Brain microvascular endothelial cell (primary cell): ENCODE measurements at regions not wholly inside any gene's neighbourhood (a gene's known extent, or its start where the extent isn't known, plus 50 kb on each side); places are given as distances from the start of the nearest gene placed in this dataset.

Experiments
- DNase-seq: peaks from one replicate; pipeline ENCODE4 v3.0.0-alpha.2; 2020
- H3K27ac ChIP-seq: fragments of 250-450 bp; sonication (Bioruptor Pico); 2 replicates; pipeline ENCODE4 v1.5.1; 2020; ENCODE audit warnings: mild to moderate bottlenecking, moderate library complexity
- H3K27me3 ChIP-seq: fragments of 250-450 bp; sonication (Bioruptor Pico); replicated peaks from 2 replicates; pipeline ENCODE4 v1.5.1; 2020; ENCODE audit warnings: mild to moderate bottlenecking
- H3K36me3 ChIP-seq: fragments of 250-450 bp; sonication (Bioruptor Pico); replicated peaks from 2 replicates; pipeline ENCODE4 v1.5.1; 2020; ENCODE audit warnings: mild to moderate bottlenecking
- H3K4me3 ChIP-seq: 2 replicates; pipeline ENCODE4 v1.5.1; 2011; ENCODE audit warnings: low read depth, mild to moderate bottlenecking, control low read depth, low read length, moderate library complexity
- CTCF ChIP-seq: IDR thresholded peaks from 2 replicates; pipeline ENCODE4 v1.5.1; 2011; ENCODE audit warnings: low read depth, mild to moderate bottlenecking, moderate library complexity, low read length, control low read depth, inconsistent platforms; ENCODE audit errors: missing control alignments
- in situ Hi-C: cut with HindIII; loops from 2 replicates; pipeline ENCODE4 v1.10.0; 2017; ENCODE audit warnings: low sequenced_read_pairs, low pct_ligation_motif_present

DNA sequence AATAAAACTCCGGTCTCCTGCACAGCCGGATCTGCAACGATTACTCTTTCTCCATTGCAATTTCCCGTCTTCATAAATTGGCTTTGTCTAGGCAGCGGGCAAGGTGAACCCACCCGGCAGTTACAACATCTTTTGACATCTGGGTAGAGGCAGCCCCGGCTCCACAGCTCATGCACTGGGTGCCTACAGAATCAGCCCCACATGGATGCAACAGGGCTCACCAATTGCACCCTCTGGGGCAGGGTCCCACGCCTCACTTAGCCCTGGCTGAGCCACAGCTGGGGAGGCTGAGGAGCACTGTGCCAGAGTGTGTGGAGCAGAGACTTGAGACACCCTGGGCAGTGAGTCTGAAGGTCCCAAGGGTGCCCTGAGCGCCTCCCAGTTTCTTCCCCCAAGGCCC is 710.2 kb downstream of the TBC1D22A start:
- Histone ChIP-seq H3K4me3 (no peak overlapping the region), H3K27ac (no peak overlapping the region), H3K27me3 (no peaks in the 10 kb centered on the region), H3K36me3 (no peaks in the 10 kb centered on the region)
- DNase-seq, result no peak
- no peak for TF ChIP-seq CTCF
- in situ Hi-C loops, result no loop called here

DNA sequence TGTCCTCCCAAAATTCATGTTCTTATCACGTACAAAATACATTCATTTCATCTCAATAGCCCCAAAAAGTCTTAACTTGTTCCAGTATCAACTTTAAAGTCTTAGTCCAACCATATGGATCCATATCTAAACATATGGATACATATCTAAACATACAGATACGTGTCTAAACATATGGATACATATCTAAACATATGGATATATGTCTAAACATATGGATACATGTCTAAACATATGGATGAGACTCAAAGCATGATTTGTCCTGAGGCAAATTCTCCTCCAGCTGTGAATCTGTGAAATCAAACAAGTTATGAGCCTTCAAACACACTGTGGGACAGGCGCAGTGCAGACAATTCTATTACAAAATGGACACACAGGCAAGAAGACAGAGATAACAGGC is 709.0 kb downstream of the TBC1D22A start:
- no peaks in the 10 kb centered on the region for H3K27me3 ChIP-seq
- no peaks in the 10 kb centered on the region for H3K36me3 ChIP-seq
- H3K4me3 ChIP-seq, result no peak overlapping the region
- H3K27ac ChIP-seq, result no peak overlapping the region
- TF ChIP-seq CTCF, result no peak
- DNase-seq, result no peak
- in situ Hi-C loops, result no loop called here

DNA sequence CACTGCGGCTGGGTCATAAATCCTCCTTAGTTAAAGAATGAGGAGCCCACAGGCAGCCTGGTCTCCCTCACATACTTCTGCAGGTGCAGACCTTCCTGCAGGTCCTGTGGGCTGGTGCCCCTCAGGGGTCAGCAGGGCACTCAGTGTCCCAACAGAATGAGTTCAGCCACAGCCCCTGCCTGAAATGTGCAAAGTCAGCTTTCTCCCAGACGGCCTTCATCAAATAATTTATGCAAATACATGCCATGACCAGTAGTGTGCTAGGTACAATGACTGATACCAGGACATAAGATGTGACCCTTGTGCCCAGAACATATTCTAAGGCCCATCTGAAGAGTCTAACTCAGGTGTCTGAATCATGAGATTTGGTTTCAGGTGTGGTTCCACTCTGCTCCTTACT is 703.4 kb downstream of the TBC1D22A start:
- H3K36me3 ChIP-seq, result no peaks in the 10 kb centered on the region
- DNase-seq, result no peak
- no peak overlapping the region for H3K27ac ChIP-seq
- in situ Hi-C loops, result no loop called here
- no peaks in the 10 kb centered on the region for H3K27me3 ChIP-seq
- TF ChIP-seq CTCF, result no peak
- no peak overlapping the region for H3K4me3 ChIP-seq

GRCh38 chr22:47465222-47465621 is 702.8 kb downstream of the TBC1D22A start:
- H3K27me3 ChIP-seq, result no peaks in the 10 kb centered on the region
- in situ Hi-C loops, result no loop called here
- TF ChIP-seq CTCF, result no peak
- H3K4me3 ChIP-seq, result no peak overlapping the region
- no peak for DNase-seq
- no peak overlapping the region for H3K27ac ChIP-seq
- H3K36me3 ChIP-seq, result no peaks in the 10 kb centered on the region

GRCh38 chr22:47463220-47463619 is 700.8 kb downstream of the TBC1D22A start:
- in situ Hi-C loops, result no loop called here
- Histone ChIP-seq H3K36me3 (no peaks in the 10 kb centered on the region), H3K27me3 (no peaks in the 10 kb centered on the region), H3K27ac (no peak overlapping the region), H3K4me3 (no peak overlapping the region)
- no peak for TF ChIP-seq CTCF
- DNase-seq, result no peak

DNA sequence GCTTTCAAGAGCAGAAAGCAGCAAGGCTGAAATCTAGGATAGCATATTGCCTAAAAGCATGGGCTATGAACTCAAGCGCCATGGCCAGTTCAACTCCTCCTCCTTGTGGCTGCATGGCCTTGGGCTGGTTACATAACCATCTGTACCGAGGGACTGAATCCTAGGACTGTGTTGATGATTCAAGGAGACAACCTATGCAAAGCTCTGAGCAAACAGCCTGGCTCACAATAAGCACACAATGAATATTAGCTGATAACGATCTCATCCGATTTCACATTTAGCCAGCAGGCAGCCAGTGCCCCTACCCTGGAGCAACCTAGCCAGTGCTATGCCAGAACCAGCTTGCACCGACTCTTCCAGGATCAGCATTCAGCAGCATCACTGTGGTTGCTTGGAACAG is 698.4 kb downstream of the TBC1D22A start:
- Histone ChIP-seq H3K36me3 (no peaks in the 10 kb centered on the region), H3K27me3 (no peaks in the 10 kb centered on the region), H3K4me3 (no peak overlapping the region), H3K27ac (no peak overlapping the region)
- no peak for TF ChIP-seq CTCF
- no peak for DNase-seq
- in situ Hi-C loops, result no loop called here
